H1 (cell line): ENCODE measurements at regions not wholly inside any gene's neighbourhood (a gene's known extent, or its start where the extent isn't known, plus 50 kb on each side); places are given as distances from the start of the nearest gene placed in this dataset.

Experiments used
- CTCF ChIA-PET: fragments of 300-600 bp; sonication (Branson Sonifier 250); formaldehyde crosslinking; loops from one replicate; lab custom pipeline; 2021; ENCODE audit not compliant: partially characterized antibody; lab: Charles Lee
- POLR2A ChIA-PET: fragments of 300-600 bp; sonication (Branson Sonifier 250); formaldehyde crosslinking; loops from one replicate; lab custom pipeline; 2021; ENCODE audit warnings: inconsistent platforms; ENCODE audit not compliant: partially characterized antibody; lab: Charles Lee
- DNase-seq, 2 experiments: peaks; one replicate each; pipeline versions ENCODE4 v3.0.0 to v3.0.0-alpha.2; 2010 to 2022; ENCODE audit warnings: low spot score in 2 of 2, low read depth in 1 of 2, mixed read lengths in 1 of 2
- FAIRE-seq: peaks from 2 replicates; lab custom pipeline; 2011; peaks lifted over from hg19 to GRCh38; lab: Jason Lieb, UNC
- H2AFZ ChIP-seq: 2 replicates; pipeline ENCODE4 v1.8.1; 2012; ENCODE audit warnings: low read length, inconsistent platforms
- H2AK5ac ChIP-seq: 2 replicates; pipeline ENCODE4 v1.6.1; 2013; ENCODE audit warnings: low read depth, low read length
- H2BK120ac ChIP-seq: replicated peaks from 2 replicates; pipeline ENCODE3; 2013; ENCODE audit warnings: low read depth, low read length, inconsistent platforms
- H2BK12ac ChIP-seq: 2 replicates; pipeline ENCODE4 v1.6.1; 2013; ENCODE audit warnings: low read depth, low read length
- H2BK15ac ChIP-seq: 2 replicates; pipeline ENCODE4 v1.6.1; 2013; ENCODE audit warnings: low read length
- H2BK20ac ChIP-seq: 2 replicates; pipeline ENCODE4 v1.6.1; 2013; ENCODE audit warnings: low read length
- H2BK5ac ChIP-seq: 2 replicates; pipeline ENCODE4 v1.6.1; 2013; ENCODE audit warnings: low read depth, low read length
- H3K14ac ChIP-seq: 2 replicates; pipeline ENCODE4 v1.6.1; 2013; ENCODE audit warnings: inconsistent platforms; ENCODE audit not compliant: insufficient read length
- H3K18ac ChIP-seq: 2 replicates; pipeline ENCODE4 v1.6.1; 2013; ENCODE audit warnings: low read length; ENCODE audit errors: extremely low read depth
- H3K23ac ChIP-seq: 2 replicates; pipeline ENCODE4 v1.6.1; 2013; ENCODE audit warnings: inconsistent platforms; ENCODE audit not compliant: insufficient read length
- H3K23me2 ChIP-seq: 2 replicates; pipeline ENCODE4 v1.6.1; 2013; ENCODE audit warnings: low read depth, low read length
- H3K27ac ChIP-seq: 2 replicates; pipeline ENCODE4 v1.6.1; 2011; ENCODE audit warnings: low read depth, low read length, inconsistent platforms
- H3K27me3 ChIP-seq, 4 experiments: replicated peaks in 1 of 4; 1 replicate in 1 of 4; 2 replicates in 3 of 4; pipeline versions ENCODE4 v1.6.1 to v1.8.1; 2011 to 2013; ENCODE audit warnings: low read length in 3 of 4, mild to moderate bottlenecking in 3 of 4, inconsistent platforms in 2 of 4, mixed read lengths in 2 of 4, moderate library complexity in 1 of 4; ENCODE audit not compliant: control insufficient read depth in 3 of 4, insufficient read depth in 3 of 4; ENCODE audit errors: extremely low read depth in 1 of 4
- H3K36me3 ChIP-seq, 4 experiments: 2 replicates each; pipeline versions ENCODE4 v1.6.1 to v1.8.1; 2011 to 2013; ENCODE audit warnings: mild to moderate bottlenecking in 4 of 4, low read length in 3 of 4, moderate library complexity in 2 of 4, control low read depth in 1 of 4, inconsistent platforms in 1 of 4; ENCODE audit not compliant: insufficient read depth in 4 of 4, control insufficient read depth in 2 of 4
- H3K4ac ChIP-seq: replicated peaks from 2 replicates; pipeline ENCODE3; 2013; ENCODE audit warnings: low read length, low read depth, mixed read lengths, inconsistent platforms; ENCODE audit not compliant: insufficient read length
- H3K4me1 ChIP-seq, 4 experiments: replicated peaks in 1 of 4; 1 replicate in 1 of 4; 2 replicates in 3 of 4; pipeline versions ENCODE4 v1.6.1 to v1.8.1; 2011 to 2013; ENCODE audit warnings: low read length in 3 of 4, inconsistent platforms in 2 of 4, mixed read lengths in 1 of 4; ENCODE audit not compliant: insufficient read depth in 4 of 4, control insufficient read depth in 3 of 4
- H3K4me2 ChIP-seq, 2 experiments: 2 replicates each; pipeline versions ENCODE4 v1.6.1 to v1.8.1; 2011 to 2013; ENCODE audit warnings: low read depth in 2 of 2, low read length in 2 of 2, control low read depth in 1 of 2, inconsistent platforms in 1 of 2, mild to moderate bottlenecking in 1 of 2; ENCODE audit not compliant: insufficient read depth in 1 of 2
- H3K4me3 ChIP-seq, 4 experiments: fragments of 200-600, 300-600 bp in 1 of 4; sonication (generic), shearing (Covaris generic), sonication (Bioruptor Twin) in 1 of 4; 2 replicates each; pipeline versions ENCODE4 v1.5.1 to v1.8.1; 2011 to 2016; ENCODE audit warnings: low read length in 4 of 4, low read depth in 3 of 4, control low read depth in 2 of 4, inconsistent platforms in 2 of 4, mild to moderate bottlenecking in 2 of 4, mixed read lengths in 1 of 4, moderate library complexity in 1 of 4; ENCODE audit not compliant: insufficient read depth in 2 of 4; ENCODE audit errors: extremely low read depth in 1 of 4
- H3K56ac ChIP-seq: replicated peaks from 2 replicates; pipeline ENCODE3; 2013; ENCODE audit warnings: low read depth, mild to moderate bottlenecking, mixed read lengths, low read length, inconsistent platforms; ENCODE audit not compliant: insufficient read length
- H3K79me1 ChIP-seq: 2 replicates; pipeline ENCODE4 v1.6.1; 2013; ENCODE audit warnings: low read depth, low read length, control low read depth
- H3K79me2 ChIP-seq, 2 experiments: 2 replicates each; pipeline versions ENCODE4 v1.6.1 to v1.8.1; 2012 to 2013; ENCODE audit warnings: low read length in 2 of 2, mild to moderate bottlenecking in 2 of 2, inconsistent platforms in 1 of 2; ENCODE audit not compliant: insufficient read depth in 2 of 2, control insufficient read depth in 1 of 2
- H3K9ac ChIP-seq, 4 experiments: replicated peaks in 1 of 4; 1 replicate in 1 of 4; 2 replicates in 3 of 4; pipeline versions ENCODE4 v1.6.1 to v1.8.1; 2011 to 2013; ENCODE audit warnings: low read depth in 3 of 4, low read length in 3 of 4, control low read depth in 2 of 4, mild to moderate bottlenecking in 2 of 4, moderate library complexity in 2 of 4, inconsistent platforms in 1 of 4; ENCODE audit errors: extremely low read depth in 1 of 4
- H3K9me3 ChIP-seq, 2 experiments: 2 replicates each; pipeline versions ENCODE4 v1.6.1 to v1.8.1; 2012 to 2013; ENCODE audit warnings: mild to moderate bottlenecking in 2 of 2, moderate library complexity in 2 of 2, control low read depth in 1 of 2, inconsistent platforms in 1 of 2, low read depth in 1 of 2, low read length in 1 of 2, mixed read lengths in 1 of 2; ENCODE audit not compliant: insufficient read depth in 2 of 2
- H4K20me1 ChIP-seq, 2 experiments: replicated peaks in 1 of 2; 2 replicates each; pipeline versions ENCODE3 to v1.8.1; 2011 to 2013; ENCODE audit warnings: inconsistent platforms in 2 of 2, low read length in 2 of 2, mild to moderate bottlenecking in 1 of 2; ENCODE audit not compliant: insufficient read depth in 2 of 2, control insufficient read depth in 1 of 2
- H4K5ac ChIP-seq: 2 replicates; pipeline ENCODE4 v1.6.1; 2013; ENCODE audit warnings: low read length, low read depth, mixed read lengths, inconsistent platforms; ENCODE audit not compliant: insufficient read length
- H4K8ac ChIP-seq: 2 replicates; pipeline ENCODE4 v1.8.0; 2013; ENCODE audit warnings: mild to moderate bottlenecking, moderate library complexity, low read length, inconsistent platforms; ENCODE audit not compliant: insufficient read depth; ENCODE audit errors: extremely low read depth
- H4K91ac ChIP-seq: replicated peaks from 2 replicates; pipeline ENCODE3; 2013; ENCODE audit warnings: low read length, mixed read lengths, inconsistent platforms; ENCODE audit not compliant: insufficient read length
- CTCF ChIP-seq, 3 experiments: IDR thresholded peaks; 1 replicate in 2 of 3; 2 replicates in 1 of 3; pipeline versions ENCODE4 v1.5.1 to v1.6.1; 2011; ENCODE audit warnings: low read length in 3 of 3, mild to moderate bottlenecking in 3 of 3, inconsistent platforms in 2 of 3, low read depth in 1 of 3, moderate library complexity in 1 of 3; ENCODE audit not compliant: insufficient read depth in 1 of 3; ENCODE audit errors: control extremely low read depth in 1 of 3
- POU5F1 ChIP-seq: IDR thresholded peaks from 2 replicates; pipeline ENCODE4 v1.6.1; 2011; ENCODE audit warnings: low read depth, mild to moderate bottlenecking, low read length, moderate library complexity
- RAD21 ChIP-seq, 2 experiments: IDR thresholded peaks in 1 of 2; conservative IDR thresholded peaks in 1 of 2; 2 replicates each; pipeline ENCODE4 v1.6.1; 2011; ENCODE audit warnings: low read depth in 2 of 2, low read length in 2 of 2, improper control_type of control experiment in 1 of 2, inconsistent platforms in 1 of 2, mild to moderate bottlenecking in 1 of 2, moderate library complexity in 1 of 2
- TBP ChIP-seq: IDR thresholded peaks from 2 replicates; pipeline ENCODE4 v1.6.1; 2011; ENCODE audit warnings: low read depth, low read length, improper control_type of control experiment
- WGBS, 2 experiments: shearing (Covaris generic) in 1 of 2; methylation state at CpG; one replicate each; pipeline versions ENCODE4 v1.1.6 to v1.1.7; 2013 to 2015; ENCODE audit warnings: low lambda C conversion rate in 2 of 2, mixed read lengths in 2 of 2, inconsistent platforms in 1 of 2, low coverage in 1 of 2, missing lambda C conversion rate in 1 of 2; ENCODE audit not compliant: insufficient replicate concordance in 2 of 2, insufficient coverage in 1 of 2, insufficient read length in 1 of 2; ENCODE audit errors: extremely low coverage in 1 of 2, missing lambda C conversion rate in 1 of 2; 5-methylcytosine and 5-hydroxymethylcytosine counted together

DNA sequence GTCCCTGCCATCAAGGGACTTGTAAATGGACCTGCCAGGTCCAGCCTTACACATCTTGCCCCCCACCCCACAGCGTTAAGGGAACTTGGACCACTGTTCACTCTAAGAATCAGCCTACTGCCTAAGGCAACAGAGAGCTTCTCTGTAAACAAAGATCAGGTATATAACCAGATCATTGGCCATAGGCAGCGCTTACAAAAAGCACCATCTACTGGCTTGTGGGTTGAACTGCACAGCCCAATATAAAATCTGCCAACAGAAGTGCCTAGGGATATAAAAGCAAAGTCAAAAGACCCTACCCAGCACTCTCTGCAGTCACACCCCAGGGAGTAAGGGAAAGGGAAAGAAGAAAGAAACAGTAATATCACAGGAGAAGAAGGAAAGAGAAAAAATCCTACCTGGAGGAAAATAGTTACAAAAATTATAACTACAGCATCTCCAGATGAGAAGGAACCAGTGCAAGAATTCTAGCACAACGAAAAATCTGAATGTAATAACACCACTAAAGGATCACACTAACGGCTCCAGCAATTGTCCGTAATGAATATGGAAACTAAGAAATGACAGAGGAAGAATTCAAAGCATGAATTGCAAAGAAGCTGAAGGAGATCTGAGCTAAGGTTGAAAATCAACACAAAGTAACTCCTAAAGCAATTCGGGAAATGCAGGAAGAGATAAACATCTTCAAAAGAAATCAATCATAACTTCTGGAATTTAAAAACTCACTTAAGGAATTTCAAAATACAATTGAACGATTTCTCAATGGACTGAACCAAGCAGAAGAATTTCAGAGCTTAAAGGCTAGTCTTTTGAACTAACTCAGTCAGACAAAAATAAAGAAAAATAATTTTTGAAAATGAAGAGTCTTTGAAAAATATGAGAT is 95.2 kb upstream of the PCED1B start:
- H2BK120ac ChIP-seq: no peak overlapping the region
- peak in 1 of 2 experiments; percentile 53 for DNase-seq

More for the DNA sequence above, 95.2 kb upstream of the PCED1B start:
- Histone ChIP-seq H3K79me1 (no peaks in the 10 kb centered on the region), H2AFZ (peak overlapping the region; percentile 97), H3K9ac (no peak overlapping the region), H3K4me2 (no peak overlapping the region), H3K4me3 (no peak overlapping the region), H3K36me3 (no peaks in the 10 kb centered on the region), H3K27ac (no peak overlapping the region), H3K27me3 (no peaks in the 10 kb centered on the region), H2BK12ac (no peak overlapping the region), H3K18ac (no peak overlapping the region), H3K4ac (no peak overlapping the region), H2AK5ac (no peak overlapping the region), H4K5ac (no peak overlapping the region), H3K56ac (no peak overlapping the region), H2BK20ac (no peak overlapping the region), H3K9me3 (no peaks in the 10 kb centered on the region), H4K91ac (peak overlapping the region; percentile 76), H4K8ac (no peak overlapping the region), H2BK15ac (no peak overlapping the region), H3K4me1 (no peaks in the 10 kb centered on the region; a peak in 1 of 7 replicates), H3K14ac (no peak overlapping the region), H4K20me1 (no peaks in the 10 kb centered on the region), H3K23ac (no peak overlapping the region), H2BK5ac (no peak overlapping the region), H3K23me2 (no peaks in the 10 kb centered on the region; the same call in 1 of the 2 replicates), H3K79me2 (no peaks in the 10 kb centered on the region)
- TF ChIP-seq CTCF (IDR thresholded peaks at IDR 0.05; ENCODE audit: control extremely low read depth in 1 of 3, insufficient read depth in 1 of 3, low read depth in 1 of 3, low read length in 3 of 3) (peak in 2 of 3 experiments; percentile 68 to 79; a peak in 3 of 4 replicates), POU5F1 (no peak), TBP (peak; percentile 34; the same call in 1 of the 2 replicates), RAD21 (IDR thresholded peaks at IDR 0.05 in 1 of 2, conservative IDR thresholded peaks at IDR 0.05 in 1 of 2; ENCODE audit: low read depth in 2 of 2, low read length in 2 of 2) (peak; percentile 88 to 91)
- CTCF ChIA-PET: interaction anchor here (0.7 to 3.4 kb wide), 33 partner anchors 11 to 860 kb away, joined by 3 to 28 read pairs (median 3); no protein-coding TSS in a partner anchor
- WGBS, 2 experiments: 62% methylated on average over 7 of the region's 7 CpGs; no CpG with 5 or more reads in 1 of the 2 experiments
- POLR2A ChIA-PET: interaction anchor here (0.5 to 1.2 kb wide), 2 partner anchors 607 to 619 kb away, joined by 3 read pairs; no protein-coding TSS in a partner anchor
- peak; percentile 92 for FAIRE-seq
